SIG-M5 treated with dmso at 0.1 percent for 504 hours (cell line): ENCODE measurements at regions not wholly inside any gene's neighbourhood (a gene's known extent, or its start where the extent isn't known, plus 50 kb on each side); places are given as distances from the start of the nearest gene placed in this dataset.

ENCODE experiments used
- DNase-seq: peaks from one replicate; lab custom pipeline; 2025; ENCODE audit not compliant: unreplicated experiment; lab: John Stamatoyannopoulos, UW

DNA sequence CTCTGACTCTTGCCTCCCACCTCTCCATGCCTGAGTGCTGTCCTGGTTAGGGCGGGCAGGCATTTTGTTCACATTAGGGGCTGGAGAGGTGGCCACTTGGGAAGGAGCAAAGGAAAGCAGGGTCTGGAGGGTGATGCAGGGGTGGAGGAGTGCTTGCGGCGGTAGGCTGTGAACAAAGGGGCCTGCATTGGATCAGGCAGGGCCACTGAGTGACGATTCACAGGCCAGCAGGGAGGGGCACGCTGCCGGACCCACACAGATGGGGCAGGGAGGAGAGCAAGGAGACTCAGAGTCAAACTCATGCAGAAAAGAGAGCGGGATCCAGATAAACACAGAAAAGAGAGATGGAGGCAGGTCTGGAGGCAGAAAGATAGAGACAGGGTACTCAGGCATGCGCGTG, 58.4 kb upstream of the TBX3 start:
- DNase-seq: no peak

DNA sequence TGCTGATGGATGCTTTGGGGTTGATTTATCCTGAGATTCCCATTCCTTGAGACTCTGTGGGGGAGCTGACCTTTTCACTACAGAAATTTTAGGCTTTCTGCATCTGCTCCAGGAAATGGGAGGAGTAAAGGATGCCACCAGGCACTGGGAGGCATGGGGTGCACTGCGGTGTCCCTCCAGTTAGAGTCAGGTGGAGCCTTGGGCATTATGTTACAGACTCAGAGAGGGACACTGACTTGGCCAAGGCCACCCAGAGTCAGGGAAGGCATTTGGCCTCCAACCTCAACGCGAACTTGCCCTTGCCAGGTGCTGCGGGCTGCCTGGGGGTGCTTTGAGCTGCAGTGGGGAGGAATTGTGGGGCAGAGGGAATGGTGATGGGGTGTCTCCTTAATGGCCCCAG, 58.0 kb upstream of the TBX3 start:
- DNase-seq: no peak

DNA sequence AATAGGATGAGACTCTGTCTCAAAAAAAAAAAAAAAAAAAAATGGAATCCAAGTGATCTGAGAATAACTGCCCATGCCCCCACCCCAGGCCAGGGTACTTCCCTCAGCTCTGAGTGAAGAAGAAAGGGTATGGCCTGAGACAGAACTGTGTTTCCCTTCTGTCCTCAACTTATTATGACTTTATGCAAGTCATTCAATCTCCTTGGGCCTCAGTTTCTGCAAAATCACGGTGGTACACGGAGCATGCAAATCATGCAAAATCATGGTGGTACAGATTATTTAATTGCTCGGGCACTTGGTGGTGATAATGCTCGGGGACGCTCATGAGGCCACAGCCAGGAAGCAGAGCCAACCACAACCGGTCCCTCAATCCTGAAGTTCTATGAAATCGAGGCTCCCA, 56.5 kb upstream of the TBX3 start:
- no peak for DNase-seq

GRCh38 chr12:114738460-114739184, 54.6 kb upstream of the TBX3 start:
- DNase-seq: no peak

DNA sequence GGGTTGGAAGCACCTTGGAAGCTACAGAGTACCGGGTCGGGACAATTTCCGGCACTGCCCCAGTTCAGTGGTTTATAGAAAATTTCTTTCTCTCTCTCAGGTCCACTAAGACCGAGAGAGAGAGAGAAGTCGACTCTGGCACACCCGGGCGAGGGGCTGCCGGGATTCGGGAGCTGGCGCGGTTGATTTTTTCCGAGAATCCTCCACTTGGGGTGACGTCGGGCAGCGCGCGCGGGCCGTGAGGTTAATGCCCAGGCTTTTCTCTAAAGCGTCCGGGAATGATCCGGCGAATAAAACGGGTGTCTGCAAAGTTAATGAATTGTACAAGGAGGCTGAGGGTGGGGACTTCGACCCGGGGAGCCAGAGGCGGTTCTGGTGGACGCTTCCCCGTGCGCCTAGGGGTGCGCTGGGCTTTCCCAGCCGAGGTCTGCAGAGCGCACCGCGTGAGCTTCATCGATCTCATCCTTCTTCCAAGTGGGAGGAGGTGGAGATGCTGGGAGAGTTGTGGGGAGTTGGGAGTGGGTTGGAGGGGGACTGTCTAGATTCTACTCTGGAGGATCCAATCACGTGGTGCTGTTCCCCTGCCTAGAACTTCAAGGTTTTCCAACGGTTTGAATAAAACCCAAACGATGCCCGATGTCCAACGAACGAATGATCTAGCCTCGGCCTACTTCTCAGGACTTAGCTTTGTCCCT, 51.9 kb upstream of the TBX3 start:
- DNase-seq: no peak

DNA sequence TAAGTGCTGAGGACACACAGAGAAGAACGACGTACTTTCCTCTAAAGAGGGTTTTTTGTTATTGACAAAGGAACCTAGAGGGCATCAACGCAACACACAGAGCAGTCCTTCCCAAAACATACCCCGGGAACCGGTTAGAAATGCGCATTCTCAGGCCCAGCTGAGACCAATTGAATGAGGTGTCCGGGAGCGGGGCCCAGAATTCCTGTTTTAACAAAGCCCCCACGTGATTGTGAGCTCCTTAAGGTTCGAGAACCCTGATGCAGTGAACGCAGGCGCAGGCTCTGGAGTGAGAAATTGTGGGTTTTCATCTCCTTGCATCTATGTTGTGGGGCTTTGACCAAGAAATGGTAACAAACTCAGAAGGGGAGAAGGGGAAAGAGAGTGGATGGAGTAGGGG, 51.0 kb upstream of the TBX3 start:
- no peak for DNase-seq

DNA sequence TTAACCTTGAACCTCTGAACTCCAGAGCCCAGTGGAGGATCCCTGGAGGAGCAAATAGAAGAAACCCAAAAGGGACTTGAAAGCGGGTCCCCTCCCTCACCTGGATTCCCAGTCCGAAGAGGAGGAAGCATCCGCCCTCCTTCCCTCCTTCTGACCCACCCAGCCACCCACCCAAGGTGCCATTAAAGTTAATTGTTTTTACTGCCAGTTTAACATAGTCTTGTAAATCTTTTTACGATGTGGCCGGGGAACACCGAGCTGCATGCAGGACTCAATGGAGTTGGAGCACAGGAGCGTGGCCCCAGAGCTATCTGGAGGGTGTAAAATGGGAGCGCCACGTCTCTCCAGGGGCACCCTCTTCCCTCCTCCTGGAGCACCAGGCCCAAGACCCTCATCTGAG, 49.9 kb upstream of the TBX3 start:
- no peak for DNase-seq
